ENCODE measurements at regions not wholly inside any gene's neighbourhood (a gene's known extent, or its start where the extent isn't known, plus 50 kb on each side); places are given as distances from the start of the nearest gene placed in this dataset.

GRCh38 chr11:111062420-111062819, 183.1 kb upstream of the POU2AF2 start:
- TF ChIP-seq CEBPB (IDR thresholded peaks at IDR 0.05) = no peak
- no peak for TF ChIP-seq USF1 (IDR thresholded peaks at IDR 0.05)
- no peak for TF ChIP-seq FOXM1 (IDR thresholded peaks at IDR 0.05; ENCODE audit: borderline replicate concordance, low read depth)
- TF ChIP-seq TEAD4 (IDR thresholded peaks at IDR 0.05) = no peak

- no peak for TF ChIP-seq EGR1 (IDR thresholded peaks at IDR 0.05)
- no peak for TF ChIP-seq CREB1 (IDR thresholded peaks at IDR 0.05; ENCODE audit: low read depth)
- TF ChIP-seq ZBTB7A (IDR thresholded peaks at IDR 0.05; ENCODE audit: low read depth) = no peak
- no peak for TF ChIP-seq EP300 (IDR thresholded peaks at IDR 0.05; ENCODE audit: borderline replicate concordance)
- TF ChIP-seq TCF12 (IDR thresholded peaks at IDR 0.05; ENCODE audit: low read depth) = no peak
- no peak for TF ChIP-seq TAF1 (IDR thresholded peaks at IDR 0.05; ENCODE audit: low read depth)
- TF ChIP-seq RAD21 (IDR thresholded peaks at IDR 0.05; ENCODE audit: low read depth) = no peak
- TF ChIP-seq NFIC (IDR thresholded peaks at IDR 0.05) = no peak
- no peak for TF ChIP-seq TEAD4 (IDR thresholded peaks at IDR 0.05)
- TF ChIP-seq REST (IDR thresholded peaks at IDR 0.05; ENCODE audit: low read depth) = no peak
- TF ChIP-seq CEBPB (IDR thresholded peaks at IDR 0.05) = no peak
- TF ChIP-seq FOXM1 (IDR thresholded peaks at IDR 0.05; ENCODE audit: borderline replicate concordance, low read depth) = no peak
These were observed 185.8 kb upstream of the POU2AF2 start for GRCh38 chr11:111059726-111060125.

- no peak for TF ChIP-seq TEAD4 (IDR thresholded peaks at IDR 0.05)
- TF ChIP-seq REST (IDR thresholded peaks at IDR 0.05; ENCODE audit: low read depth) = no peak
- TF ChIP-seq ZBTB7A (IDR thresholded peaks at IDR 0.05; ENCODE audit: low read depth) = no peak
- TF ChIP-seq FOXM1 (IDR thresholded peaks at IDR 0.05; ENCODE audit: borderline replicate concordance, low read depth) = no peak
- no peak for TF ChIP-seq USF1 (IDR thresholded peaks at IDR 0.05)
- TF ChIP-seq TCF12 (IDR thresholded peaks at IDR 0.05; ENCODE audit: low read depth) = no peak
- no peak for TF ChIP-seq CEBPB (IDR thresholded peaks at IDR 0.05)
- TF ChIP-seq MAX (IDR thresholded peaks at IDR 0.05) = no peak
- no peak for TF ChIP-seq NFIC (IDR thresholded peaks at IDR 0.05)
- no peak for TF ChIP-seq EP300 (IDR thresholded peaks at IDR 0.05; ENCODE audit: borderline replicate concordance)
- TF ChIP-seq CREB1 (IDR thresholded peaks at IDR 0.05; ENCODE audit: low read depth) = no peak
These were observed 196.4 kb upstream of the POU2AF2 start for GRCh38 chr11:111049131-111049530.

- TF ChIP-seq FOXM1 (IDR thresholded peaks at IDR 0.05; ENCODE audit: borderline replicate concordance, low read depth) (no peak), NFIC (IDR thresholded peaks at IDR 0.05) (no peak), CREB1 (IDR thresholded peaks at IDR 0.05; ENCODE audit: low read depth) (no peak), REST (IDR thresholded peaks at IDR 0.05; ENCODE audit: low read depth) (no peak), USF1 (IDR thresholded peaks at IDR 0.05) (no peak), ZBTB7A (IDR thresholded peaks at IDR 0.05; ENCODE audit: low read depth) (no peak), YY1 (IDR thresholded peaks at IDR 0.05; ENCODE audit: low read depth) (no peak)
These were observed 198.2 kb upstream of the POU2AF2 start for GRCh38 chr11:111047374-111047773.

GRCh38 chr11:111046291-111046690, 199.2 kb upstream of the POU2AF2 start:
- TF ChIP-seq FOXM1 (IDR thresholded peaks at IDR 0.05; ENCODE audit: borderline replicate concordance, low read depth) (no peak), TCF12 (IDR thresholded peaks at IDR 0.05; ENCODE audit: low read depth) (no peak), CREB1 (IDR thresholded peaks at IDR 0.05; ENCODE audit: low read depth) (no peak), ZBTB7A (IDR thresholded peaks at IDR 0.05; ENCODE audit: low read depth) (no peak), RAD21 (IDR thresholded peaks at IDR 0.05; ENCODE audit: low read depth) (no peak), NFIC (IDR thresholded peaks at IDR 0.05) (no peak), TEAD4 (IDR thresholded peaks at IDR 0.05) (no peak), TAF1 (IDR thresholded peaks at IDR 0.05; ENCODE audit: low read depth) (no peak), EGR1 (IDR thresholded peaks at IDR 0.05) (no peak), CEBPB (IDR thresholded peaks at IDR 0.05) (no peak), EP300 (IDR thresholded peaks at IDR 0.05; ENCODE audit: borderline replicate concordance) (no peak), YY1 (IDR thresholded peaks at IDR 0.05; ENCODE audit: low read depth) (no peak), MAX (IDR thresholded peaks at IDR 0.05) (no peak), USF1 (IDR thresholded peaks at IDR 0.05) (no peak), REST (IDR thresholded peaks at IDR 0.05; ENCODE audit: low read depth) (no peak)

Data from Ishikawa (cell line).